Fibroblast of lung (primary cell): ENCODE measurements at regions not wholly inside any gene's neighbourhood (a gene's known extent, or its start where the extent isn't known, plus 50 kb on each side); places are given as distances from the start of the nearest gene placed in this dataset.

Experiments
- CTCF ChIP-seq, 2 donors: IDR thresholded peaks in 1 of 2; conservative IDR thresholded peaks in 1 of 2; 1 replicate in 1 of 2; 2 replicates in 1 of 2; pipeline ENCODE4 v1.5.1; 2011 to 2012; ENCODE audit warnings: low read length in 2 of 2, control low read depth in 1 of 2, inconsistent platforms in 1 of 2, low read depth in 1 of 2, mild to moderate bottlenecking in 1 of 2
- EZH2 ChIP-seq: IDR thresholded peaks from 2 replicates; pipeline ENCODE4 v1.5.1; 2012; ENCODE audit warnings: low read length, control low read depth, mild to moderate bottlenecking; ENCODE audit errors: missing control alignments

GRCh38 chr1:147413110-147413605 is 128.1 kb upstream of the BCL9 start:
- TF ChIP-seq CTCF (conservative IDR thresholded peaks at IDR 0.05 in 1 of 2, IDR thresholded peaks at IDR 0.05 in 1 of 2; ENCODE audit: low read depth in 1 of 2, low read length in 2 of 2): no peak
- no peak for TF ChIP-seq EZH2
